NCI-H1436 (cell line): ENCODE measurements at regions not wholly inside any gene's neighbourhood (a gene's known extent, or its start where the extent isn't known, plus 50 kb on each side); places are given as distances from the start of the nearest gene placed in this dataset.

Experiments used
- DNase-seq: peaks from one replicate; lab custom pipeline; 2025; lab: John Stamatoyannopoulos, UW

- no peak for DNase-seq
These were observed 184.2 kb downstream of the DHX35 start for GRCh38 chr20:39146394-39146793.

GRCh38 chr20:39145921-39146320, 183.8 kb downstream of the DHX35 start:
- DNase-seq, result no peak

GRCh38 chr20:39144757-39145156, 182.6 kb downstream of the DHX35 start:
- DNase-seq, result no peak

GRCh38 chr20:39142407-39143096, 180.4 kb downstream of the DHX35 start:
- no peak for DNase-seq

- DNase-seq, result no peak
These were observed 175.2 kb downstream of the DHX35 start for GRCh38 chr20:39137299-39137698.

- no peak for DNase-seq
These were observed 174.7 kb downstream of the DHX35 start for GRCh38 chr20:39136798-39137197.

GRCh38 chr20:39135885-39136544, 173.9 kb downstream of the DHX35 start:
- no peak for DNase-seq

- DNase-seq, result no peak
These were observed 171.1 kb downstream of the DHX35 start for GRCh38 chr20:39133201-39133600.

GRCh38 chr20:39132511-39132910, 170.4 kb downstream of the DHX35 start:
- DNase-seq, result no peak

GRCh38 chr20:39132093-39132492, 169.9 kb downstream of the DHX35 start:
- DNase-seq, result no peak

- DNase-seq, result no peak
These were observed 168.5 kb downstream of the DHX35 start for GRCh38 chr20:39130627-39131026.

- DNase-seq, result no peak
These were observed 167.4 kb downstream of the DHX35 start for GRCh38 chr20:39129523-39129922.

- DNase-seq, result no peak
These were observed 161.9 kb downstream of the DHX35 start for GRCh38 chr20:39124064-39124463.

GRCh38 chr20:39123185-39123557, 161.0 kb downstream of the DHX35 start:
- no peak for DNase-seq

- DNase-seq, result no peak
These were observed 155.3 kb downstream of the DHX35 start for GRCh38 chr20:39117491-39117890.

GRCh38 chr20:39116020-39116419, 153.9 kb downstream of the DHX35 start:
- DNase-seq, result no peak

GRCh38 chr20:39112178-39112743, 150.1 kb downstream of the DHX35 start:
- DNase-seq, result peak; percentile 24

GRCh38 chr20:39111359-39112177, 149.4 kb downstream of the DHX35 start:
- DNase-seq, result no peak

- DNase-seq, result no peak
These were observed 148.6 kb downstream of the DHX35 start for GRCh38 chr20:39110819-39111136.

GRCh38 chr20:39109933-39110818, 148.0 kb downstream of the DHX35 start:
- peak; percentile 6 for DNase-seq

GRCh38 chr20:39108746-39109145, 146.6 kb downstream of the DHX35 start:
- no peak for DNase-seq

GRCh38 chr20:39107741-39108140, 145.6 kb downstream of the DHX35 start:
- no peak for DNase-seq
